ENCODE measurements at regions not wholly inside any gene's neighbourhood (a gene's known extent, or its start where the extent isn't known, plus 50 kb on each side); places are given as distances from the start of the nearest gene placed in this dataset.

DNA sequence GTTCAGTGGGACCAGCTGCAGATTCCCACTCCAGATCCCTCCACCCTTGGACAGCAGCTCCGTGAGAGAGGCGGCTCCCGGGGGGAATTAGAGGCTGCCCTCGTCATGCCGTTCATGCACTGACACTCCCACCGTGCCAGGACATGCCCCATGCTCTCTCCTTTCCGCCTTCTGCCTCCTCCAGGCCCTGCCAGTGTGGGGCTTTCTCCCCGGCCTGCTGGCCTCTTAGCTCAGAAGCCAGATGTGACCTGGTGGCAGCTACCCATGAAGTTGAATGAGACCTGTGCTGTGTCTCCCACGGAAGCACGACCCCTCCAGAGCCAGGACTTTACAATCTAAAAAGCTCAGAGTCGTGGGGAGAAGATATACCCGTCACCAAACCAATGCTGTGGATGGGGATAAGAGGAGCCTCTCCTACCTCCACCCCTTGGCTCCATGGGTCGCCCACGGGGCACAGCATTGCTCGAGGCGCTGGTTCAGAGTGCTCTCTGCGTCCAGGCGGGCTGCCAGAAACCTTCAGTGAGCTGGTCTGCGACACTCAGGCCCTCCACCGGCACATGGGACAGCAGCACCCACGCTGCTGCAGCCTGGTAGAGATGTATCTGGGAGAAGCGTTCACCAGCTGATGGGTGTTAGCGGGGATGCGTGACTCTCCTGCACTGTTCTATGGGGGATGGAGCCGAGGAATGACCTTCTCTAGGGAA, 111.0 kb upstream of the GPC1 start:
- TF ChIP-seq, protein P1, sequence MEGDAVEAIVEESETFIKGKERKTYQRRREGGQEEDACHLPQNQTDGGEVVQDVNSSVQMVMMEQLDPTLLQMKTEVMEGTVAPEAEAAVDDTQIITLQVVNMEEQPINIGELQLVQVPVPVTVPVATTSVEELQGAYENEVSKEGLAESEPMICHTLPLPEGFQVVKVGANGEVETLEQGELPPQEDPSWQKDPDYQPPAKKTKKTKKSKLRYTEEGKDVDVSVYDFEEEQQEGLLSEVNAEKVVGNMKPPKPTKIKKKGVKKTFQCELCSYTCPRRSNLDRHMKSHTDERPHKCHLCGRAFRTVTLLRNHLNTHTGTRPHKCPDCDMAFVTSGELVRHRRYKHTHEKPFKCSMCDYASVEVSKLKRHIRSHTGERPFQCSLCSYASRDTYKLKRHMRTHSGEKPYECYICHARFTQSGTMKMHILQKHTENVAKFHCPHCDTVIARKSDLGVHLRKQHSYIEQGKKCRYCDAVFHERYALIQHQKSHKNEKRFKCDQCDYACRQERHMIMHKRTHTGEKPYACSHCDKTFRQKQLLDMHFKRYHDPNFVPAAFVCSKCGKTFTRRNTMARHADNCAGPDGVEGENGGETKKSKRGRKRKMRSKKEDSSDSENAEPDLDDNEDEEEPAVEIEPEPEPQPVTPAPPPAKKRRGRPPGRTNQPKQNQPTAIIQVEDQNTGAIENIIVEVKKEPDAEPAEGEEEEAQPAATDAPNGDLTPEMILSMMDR (conservative IDR thresholded peaks at IDR 0.05) = no peak
- H3K27ac ChIP-seq = no peak overlapping the region

DNA sequence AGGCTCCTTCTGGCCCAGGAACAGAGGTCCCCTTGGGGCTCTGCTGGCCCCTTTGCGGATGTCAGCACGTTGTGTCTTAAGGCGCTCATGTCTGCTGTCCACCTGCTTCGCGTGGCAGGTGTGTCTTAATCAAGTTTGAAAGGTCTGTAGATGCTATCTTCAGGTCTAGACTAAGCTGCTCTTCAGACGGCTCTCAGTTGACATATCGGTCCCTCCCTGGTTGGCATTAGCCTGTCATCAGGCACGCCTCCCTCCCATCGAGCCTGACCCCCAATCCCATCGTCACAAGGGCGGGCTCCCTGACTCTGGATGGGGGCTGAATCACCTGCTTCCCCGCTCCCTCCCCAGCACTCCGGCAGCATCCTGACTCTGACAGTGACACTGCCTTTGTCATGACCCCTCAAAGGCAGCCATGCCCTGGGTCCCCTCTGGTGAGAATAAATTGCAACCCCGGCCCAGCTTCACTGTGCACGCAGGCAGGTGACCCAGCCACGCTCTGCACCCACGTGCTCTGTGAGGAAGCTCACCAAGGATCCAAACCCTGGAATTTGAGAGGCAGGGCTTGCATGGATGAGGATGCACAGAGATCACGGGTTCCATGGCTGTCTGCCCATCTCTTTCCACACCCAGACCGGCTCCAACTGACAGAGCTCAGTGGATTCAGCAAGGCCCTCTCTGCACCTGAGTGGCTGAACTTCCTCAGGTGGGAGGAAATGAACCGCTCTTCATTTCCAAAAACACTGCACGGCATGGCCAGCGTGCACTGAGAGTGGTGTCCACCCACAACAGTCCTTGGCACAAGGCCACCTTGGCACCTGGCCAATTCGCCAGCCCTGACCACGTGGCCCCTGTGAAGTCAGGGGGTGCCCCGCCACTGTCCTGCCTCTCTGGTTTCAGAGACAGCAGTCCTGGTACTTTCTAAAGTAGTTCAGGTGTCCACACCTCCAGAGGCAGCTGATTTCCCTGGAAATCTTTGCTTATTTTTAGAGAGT, 110.2 kb upstream of the GPC1 start:
- no peak overlapping the region for H3K27ac ChIP-seq
- TF ChIP-seq, protein P1 (conservative IDR thresholded peaks at IDR 0.05) = no peak

DNA sequence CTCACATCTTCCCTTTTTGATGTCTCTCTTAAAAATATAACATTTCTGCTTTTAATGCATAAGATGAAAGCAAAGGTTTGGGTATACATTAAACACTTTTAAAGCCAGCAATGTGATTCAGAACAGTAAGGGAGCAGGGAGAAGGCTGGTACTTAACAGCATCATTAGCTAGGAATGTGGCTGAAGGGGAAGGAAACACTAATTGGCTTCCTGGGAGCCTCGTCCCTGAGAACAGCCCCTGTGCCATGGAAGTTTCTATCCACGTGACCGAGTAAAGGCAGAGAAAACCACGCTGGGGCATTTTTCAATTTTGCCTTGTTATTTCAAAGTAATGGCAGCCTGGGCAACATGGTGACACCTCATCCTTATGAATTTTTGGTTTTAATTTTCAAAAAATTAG, 109.2 kb upstream of the GPC1 start:
- H3K27ac ChIP-seq = no peak overlapping the region

DNA sequence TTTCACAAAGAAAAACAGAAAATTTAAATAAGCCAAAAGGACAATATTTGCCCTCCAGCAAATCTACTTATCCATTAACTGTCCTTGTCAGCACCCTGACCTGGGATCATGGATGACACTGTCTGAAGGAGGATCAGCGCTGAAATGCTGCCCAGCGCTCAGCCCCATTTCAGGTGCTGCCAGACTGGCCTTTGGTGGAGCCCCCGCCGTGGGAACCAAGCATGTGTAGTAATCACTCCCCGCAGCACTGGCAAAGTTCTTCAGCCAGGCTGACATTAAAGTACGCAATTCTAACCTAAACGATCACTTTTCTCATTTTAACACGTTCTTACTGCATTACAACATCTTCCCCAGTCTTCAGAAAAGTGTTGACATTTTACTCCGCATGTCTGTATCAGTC, 108.6 kb upstream of the GPC1 start:
- H3K27ac ChIP-seq = no peak overlapping the region
- TF ChIP-seq, protein P1 (conservative IDR thresholded peaks at IDR 0.05) = no peak

More for the DNA sequence above, 109.2 kb upstream of the GPC1 start:
- TF ChIP-seq, protein P1 (conservative IDR thresholded peaks at IDR 0.05) = no peak

DNA sequence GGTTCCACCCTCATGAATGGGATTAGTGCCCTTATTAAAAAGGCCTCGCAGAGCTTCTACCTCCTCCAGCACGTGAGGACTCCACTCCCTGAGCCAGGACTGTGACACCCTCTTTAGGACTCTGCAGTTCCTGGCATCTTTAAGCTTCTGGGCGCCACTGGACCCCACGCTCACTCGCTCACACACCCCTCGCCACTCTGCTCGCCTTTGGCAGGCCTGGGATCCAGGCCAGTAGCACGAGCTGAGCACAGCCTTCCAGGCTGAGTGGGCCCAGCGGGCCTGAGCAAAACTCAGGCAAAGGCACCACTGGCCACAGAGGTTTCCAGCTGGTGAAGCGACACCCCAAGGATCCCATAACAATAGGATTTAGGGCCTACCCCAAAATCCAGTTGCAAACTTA, 107.9 kb upstream of the GPC1 start:
- TF ChIP-seq, protein P1 (conservative IDR thresholded peaks at IDR 0.05) = no peak

DNA sequence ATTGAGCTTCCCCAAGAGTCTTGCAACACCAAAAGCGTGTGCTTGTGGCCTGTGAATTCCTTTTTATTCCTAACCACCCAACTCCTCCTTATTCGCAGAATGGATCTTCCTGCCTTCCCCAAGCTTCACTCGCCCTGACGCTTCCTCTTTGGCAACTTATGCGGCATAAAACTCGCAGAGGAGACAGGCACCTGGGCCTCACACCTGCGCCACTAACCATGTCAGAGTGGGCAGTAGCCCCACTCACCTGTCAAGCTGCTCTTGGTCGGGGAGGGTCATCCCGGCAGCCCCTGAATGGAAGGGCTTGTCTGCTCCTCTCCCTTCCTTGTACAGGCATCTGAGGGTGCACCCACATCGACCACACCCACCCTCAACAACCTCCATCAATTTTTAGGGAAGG, 106.9 kb upstream of the GPC1 start:
- no peak overlapping the region for H3K27ac ChIP-seq
- TF ChIP-seq, protein P1 (conservative IDR thresholded peaks at IDR 0.05) = no peak

More for the DNA sequence above, 107.9 kb upstream of the GPC1 start:
- H3K27ac ChIP-seq = no peak overlapping the region

DNA sequence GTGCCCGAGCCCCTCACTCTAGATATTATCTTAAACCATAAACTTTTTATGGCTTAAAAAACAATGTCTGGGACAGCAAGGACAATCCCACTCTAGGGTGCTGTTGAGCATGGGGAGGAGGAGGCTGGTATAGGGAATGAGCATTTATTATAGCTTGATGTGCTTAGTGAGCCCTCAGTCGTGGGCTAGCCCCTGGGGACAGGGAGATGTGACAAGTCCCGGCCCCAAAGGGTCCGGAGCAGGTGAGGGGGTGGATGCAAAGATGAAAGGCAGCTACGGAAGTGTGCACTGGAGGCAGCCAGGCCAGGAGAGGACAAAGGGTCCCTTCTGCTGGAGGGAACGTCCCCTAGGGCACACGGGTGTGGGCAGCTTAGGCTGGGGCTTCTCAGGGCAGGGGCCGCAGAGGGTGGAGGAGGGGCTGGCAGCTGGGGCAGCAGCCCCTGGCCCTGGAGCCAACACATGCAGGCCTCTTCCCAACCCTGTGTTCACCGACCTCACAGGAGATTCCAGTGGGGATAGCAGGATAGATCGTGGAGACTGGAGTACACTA, 106.3 kb upstream of the GPC1 start:
- TF ChIP-seq, protein P1 (conservative IDR thresholded peaks at IDR 0.05) = no peak
- H3K27ac ChIP-seq = no peak overlapping the region

Data from VCaP (cell line).